ENCODE measurements at regions not wholly inside any gene's neighbourhood (a gene's known extent, or its start where the extent isn't known, plus 50 kb on each side); places are given as distances from the start of the nearest gene placed in this dataset.
A peak's percentile ranks its signal among the peaks of the same experiment; 100 is the strongest.

DNA sequence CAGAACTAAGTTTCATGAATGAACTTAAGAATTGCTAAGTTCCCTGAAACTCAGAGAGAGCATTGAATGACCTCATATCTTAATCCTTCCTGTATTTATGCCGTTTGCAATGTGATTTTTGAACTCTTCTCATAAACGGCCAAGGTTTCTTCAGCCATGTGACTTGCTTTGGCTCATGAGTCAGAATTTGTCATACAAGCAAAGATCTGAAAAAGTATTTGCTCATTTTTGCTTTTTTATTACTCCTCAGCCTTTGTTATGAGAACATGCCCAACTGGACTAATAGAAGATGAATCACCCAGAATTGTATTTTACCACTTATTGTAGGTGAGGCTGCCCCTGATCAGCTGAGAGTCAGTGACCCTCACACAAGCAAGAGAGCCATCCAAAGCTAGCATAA lies 693.8 kb downstream of the BCL11B start:
- no peak for DNase-seq

- DNase-seq: no peak
Observed at GRCh38 chr14:98579140-98579539, 692.9 kb downstream of the BCL11B start.

GRCh38 chr14:98580131-98580678 lies 691.8 kb downstream of the BCL11B start:
- DNase-seq: no peak

DNA sequence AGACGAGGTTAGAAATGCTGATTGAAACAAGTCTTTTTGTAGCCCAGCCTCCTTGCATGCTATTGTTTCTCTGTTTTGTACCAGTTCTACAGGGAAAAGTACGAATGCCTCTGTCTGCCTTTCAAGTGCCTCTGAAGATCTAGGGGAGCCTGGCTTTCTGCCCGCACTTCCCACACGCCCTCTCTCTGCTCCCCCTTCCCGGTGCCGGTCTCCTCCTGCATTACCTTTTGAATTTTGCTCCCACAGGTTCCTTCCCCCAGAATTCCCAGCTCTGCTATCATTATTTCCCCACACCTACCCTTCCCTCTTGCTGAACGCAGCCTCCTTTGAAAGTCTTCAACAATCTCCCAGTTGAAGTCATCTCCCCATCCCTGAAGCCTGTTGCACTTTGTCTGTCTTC lies 689.7 kb downstream of the BCL11B start:
- no peak for DNase-seq

- DNase-seq: no peak
Observed at GRCh38 chr14:98591161-98591560, 680.8 kb downstream of the BCL11B start.

DNA sequence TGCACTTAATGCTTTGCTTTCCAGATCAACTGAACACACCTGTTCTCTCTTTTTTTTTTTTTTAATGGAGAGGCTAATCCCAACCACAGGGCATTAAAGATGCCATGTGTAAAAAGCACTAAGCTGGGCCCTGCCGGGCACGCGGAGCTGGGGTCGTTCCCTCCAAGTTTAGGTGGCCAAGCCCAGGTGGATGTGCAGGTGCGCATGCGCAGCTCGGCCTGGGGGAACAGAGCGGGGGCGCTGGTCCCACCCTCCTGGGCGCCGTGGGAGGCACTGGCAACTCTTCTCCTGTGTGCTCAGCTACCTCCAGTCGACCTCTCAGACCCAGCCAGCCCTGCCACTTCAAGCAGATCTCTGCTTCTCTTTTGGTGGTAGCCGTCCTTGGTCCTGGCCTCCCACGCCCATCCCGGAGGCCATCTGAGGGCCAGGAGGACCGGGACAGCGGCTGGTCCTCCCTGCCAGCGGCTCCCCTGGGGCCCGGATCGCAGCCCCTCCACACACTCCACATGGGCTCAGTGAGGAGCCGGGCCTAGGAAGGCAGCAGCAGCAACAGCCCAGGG lies 679.3 kb downstream of the BCL11B start:
- no peak for DNase-seq

- DNase-seq: no peak
Observed at GRCh38 chr14:98593361-98593761, 678.6 kb downstream of the BCL11B start.

DNA sequence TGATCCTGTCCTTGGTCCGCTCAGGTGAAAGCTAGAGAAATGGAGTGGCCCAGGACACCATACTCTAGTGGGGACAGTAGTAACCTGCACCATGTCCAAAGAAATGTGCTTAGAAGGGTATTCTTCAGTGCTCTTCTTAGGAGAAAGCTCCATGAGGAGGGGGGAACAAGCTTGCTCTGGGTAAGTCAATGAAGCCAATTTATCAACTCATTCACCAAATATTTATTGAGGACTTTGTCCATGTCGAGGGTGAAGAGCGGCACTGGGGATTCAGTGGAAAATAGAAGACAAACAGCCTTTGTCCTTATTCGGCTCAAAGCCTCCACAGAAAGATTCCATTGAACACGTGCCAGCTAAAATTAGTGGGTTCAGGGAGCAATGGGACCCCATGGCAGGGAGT lies 677.8 kb downstream of the BCL11B start:
- DNase-seq: no peak

DNA sequence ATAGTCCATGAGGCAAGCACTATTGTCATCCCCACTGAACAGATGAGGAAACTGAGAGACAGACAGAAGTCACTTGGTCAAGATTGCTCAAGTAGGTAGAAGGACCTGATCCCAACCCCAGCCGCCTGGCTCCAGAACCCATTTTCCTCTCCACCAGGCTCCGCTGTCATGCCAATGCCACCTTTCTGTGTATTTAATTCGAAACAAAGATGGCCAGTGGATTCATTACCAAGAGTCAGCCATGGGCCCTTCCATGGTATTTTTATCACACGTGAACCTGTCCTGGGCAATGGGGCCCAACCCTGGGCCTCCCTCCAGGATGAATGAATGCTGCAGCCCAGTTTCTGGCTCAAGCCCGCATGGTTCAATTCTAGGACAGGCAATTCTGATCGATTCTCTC lies 673.4 kb downstream of the BCL11B start:
- no peak for DNase-seq

- DNase-seq: peak; percentile 75
Observed at GRCh38 chr14:98599082-98599481, 672.9 kb downstream of the BCL11B start.

DNA sequence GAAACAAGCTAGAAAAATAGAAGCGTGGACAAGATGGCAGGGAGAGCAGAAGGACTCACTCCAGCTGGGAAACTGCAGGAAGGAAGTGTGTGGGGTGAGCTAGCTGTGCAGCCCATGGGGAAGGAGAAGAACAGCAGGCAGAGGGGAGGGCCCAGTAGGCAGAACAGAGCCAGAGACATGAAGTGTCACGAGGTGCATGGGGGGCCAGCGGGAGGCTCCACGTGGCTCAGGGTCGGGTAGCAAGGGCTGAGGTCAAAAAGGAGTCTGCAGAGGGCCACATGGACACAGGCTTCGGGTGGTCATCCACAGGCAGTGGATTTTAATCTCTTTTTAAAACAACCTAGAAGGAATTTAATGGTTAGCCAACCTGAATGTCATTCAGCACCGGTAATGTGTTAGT lies 669.0 kb downstream of the BCL11B start:
- no peak for DNase-seq

DNA sequence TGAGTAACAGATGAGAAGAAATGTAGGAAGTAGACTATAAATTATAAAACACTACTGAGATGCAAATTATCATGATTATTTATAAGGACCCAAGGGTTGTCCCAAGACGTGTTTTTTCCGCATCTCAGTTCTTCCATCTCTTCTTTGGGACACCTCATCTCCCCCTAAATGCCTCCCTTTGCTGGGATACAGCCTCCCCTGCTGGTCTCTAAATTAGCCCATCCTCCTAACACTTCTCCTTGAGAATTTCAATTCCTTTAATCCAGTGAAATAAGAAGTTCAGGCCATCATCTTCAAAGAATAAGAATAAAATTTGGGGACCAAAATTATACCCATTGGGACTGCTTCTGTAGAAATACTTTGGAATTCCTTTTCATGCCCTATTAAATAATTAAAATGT lies 667.0 kb downstream of the BCL11B start:
- DNase-seq: no peak

GRCh38 chr14:98606041-98606640 lies 665.9 kb downstream of the BCL11B start:
- DNase-seq: no peak

GRCh38 chr14:98606816-98607215 lies 665.2 kb downstream of the BCL11B start:
- no peak for DNase-seq

- DNase-seq: no peak
Observed at GRCh38 chr14:98607341-98607910, 664.6 kb downstream of the BCL11B start.

- no peak for DNase-seq
Observed at GRCh38 chr14:98608071-98609060, 663.6 kb downstream of the BCL11B start.

DNA sequence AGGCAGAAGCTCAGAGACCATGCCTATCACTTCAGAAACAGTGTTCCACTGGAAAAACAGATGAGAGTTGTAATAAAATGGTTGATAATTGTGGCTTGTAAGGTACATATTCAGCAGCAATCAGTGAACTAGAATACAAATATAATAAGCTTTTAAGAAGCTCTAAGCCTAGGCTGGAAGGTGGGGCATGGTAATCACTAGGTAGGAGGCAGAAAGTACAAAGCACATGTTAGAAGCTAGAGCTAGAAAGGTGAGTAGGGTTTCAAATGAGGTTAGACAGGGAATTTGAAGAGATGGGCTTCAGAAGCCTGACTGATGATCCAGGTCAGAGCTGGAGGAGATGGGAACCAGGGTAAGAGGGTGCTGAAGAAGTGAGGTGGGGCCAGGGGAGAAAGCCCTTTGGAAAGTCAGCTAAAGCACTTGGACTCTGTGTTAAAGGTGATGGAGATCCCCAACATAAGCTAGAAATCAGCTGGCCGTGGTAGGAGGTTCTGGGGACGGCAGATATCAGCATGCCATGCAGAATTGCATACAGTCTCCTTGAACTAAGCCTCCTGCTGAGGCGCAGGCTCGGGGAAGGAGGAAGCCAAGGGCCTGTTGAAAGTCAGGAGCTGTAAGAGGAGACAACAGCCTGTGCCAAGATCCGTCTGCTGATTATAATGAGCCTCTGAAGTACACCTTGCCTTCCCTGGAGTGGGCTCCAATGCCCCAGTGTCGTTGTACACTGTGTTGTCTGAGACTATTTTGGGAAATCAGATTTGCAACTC lies 659.4 kb downstream of the BCL11B start:
- no peak for DNase-seq

GRCh38 chr14:98614741-98615140 lies 657.3 kb downstream of the BCL11B start:
- no peak for DNase-seq

DNA sequence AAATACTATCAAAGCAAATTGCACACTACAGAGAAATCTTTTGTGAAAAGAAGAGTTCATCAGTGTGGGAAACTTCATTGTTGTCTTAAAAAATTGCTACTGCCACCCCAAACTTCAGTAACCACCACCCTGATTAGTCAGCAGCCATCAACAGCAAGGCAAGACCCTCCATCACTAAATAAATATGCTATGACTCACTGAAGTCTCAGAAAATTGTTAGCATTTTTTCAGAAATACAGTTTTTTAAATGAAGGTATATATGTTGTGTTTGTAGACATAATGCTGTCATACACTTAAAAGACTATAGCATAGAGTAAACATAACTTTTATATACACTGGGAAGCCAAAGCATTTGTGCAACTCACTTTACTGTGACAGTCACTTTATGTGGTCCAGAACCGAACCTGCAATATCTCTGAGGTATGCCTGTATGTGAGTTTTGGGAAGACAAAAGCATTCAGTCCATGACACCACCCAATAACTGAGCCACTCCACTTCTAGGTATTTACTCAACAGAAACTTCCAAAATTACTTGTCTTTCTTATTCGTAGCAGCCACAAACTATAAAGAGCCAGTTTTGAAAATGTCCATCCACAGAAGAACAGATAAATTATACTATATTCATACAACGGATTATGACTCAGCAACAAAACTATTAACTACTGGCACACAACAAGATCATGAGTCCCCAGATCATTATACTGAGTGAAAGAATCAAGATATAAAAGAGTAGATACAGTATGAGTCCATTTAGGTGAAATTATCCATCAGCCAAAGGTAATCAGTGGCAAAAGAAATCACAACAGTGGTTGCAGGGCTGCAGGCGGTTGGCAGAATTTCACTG lies 649.6 kb downstream of the BCL11B start:
- DNase-seq: no peak

GRCh38 chr14:98623788-98624415 lies 648.1 kb downstream of the BCL11B start:
- DNase-seq: no peak

DNA sequence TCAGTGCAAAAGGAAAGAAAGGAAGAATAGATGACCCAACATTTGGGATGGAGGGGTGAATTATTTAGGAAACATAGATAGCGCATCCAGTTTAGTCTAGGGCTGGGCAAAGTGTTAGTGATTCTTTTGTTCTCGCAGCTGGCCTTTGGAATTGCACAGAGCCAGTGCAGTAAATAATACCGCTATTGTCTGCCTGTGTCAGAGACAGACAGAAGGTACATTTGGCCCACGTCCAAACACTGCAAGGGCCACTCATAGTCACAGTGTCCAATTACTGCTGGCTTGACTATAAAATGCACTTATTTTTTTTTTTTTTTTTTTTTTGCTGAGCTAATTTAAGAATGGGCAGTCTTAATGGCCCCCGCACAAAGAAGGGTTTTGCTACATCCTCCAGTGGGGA lies 638.6 kb downstream of the BCL11B start:
- DNase-seq: peak; percentile 86

All from NCI-H2171 (cell line).